ENCODE measurements at regions not wholly inside any gene's neighbourhood (a gene's known extent, or its start where the extent isn't known, plus 50 kb on each side); places are given as distances from the start of the nearest gene placed in this dataset.

DNA sequence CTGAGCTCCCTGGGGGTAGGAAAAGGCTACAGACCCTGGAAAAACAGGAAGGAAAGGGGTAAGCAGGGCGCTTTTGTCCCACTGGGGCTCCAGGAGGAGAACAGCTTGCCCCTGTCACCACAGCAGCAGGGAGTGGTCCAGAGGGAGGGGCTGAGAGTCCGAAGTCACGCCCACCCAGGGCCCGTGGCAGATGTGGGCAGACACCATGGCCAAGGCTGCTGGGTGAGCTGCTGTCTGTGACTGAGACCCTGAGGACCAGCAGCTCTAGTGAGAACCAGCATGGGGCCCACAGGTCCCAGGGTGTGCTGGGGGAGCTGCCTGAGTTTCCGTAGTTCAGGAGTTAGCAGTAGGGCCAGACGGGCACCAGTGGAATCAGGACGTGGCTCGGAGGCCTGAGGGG is 162.0 kb downstream of the SPP2 start (continued):
- TF ChIP-seq, protein P1, sequence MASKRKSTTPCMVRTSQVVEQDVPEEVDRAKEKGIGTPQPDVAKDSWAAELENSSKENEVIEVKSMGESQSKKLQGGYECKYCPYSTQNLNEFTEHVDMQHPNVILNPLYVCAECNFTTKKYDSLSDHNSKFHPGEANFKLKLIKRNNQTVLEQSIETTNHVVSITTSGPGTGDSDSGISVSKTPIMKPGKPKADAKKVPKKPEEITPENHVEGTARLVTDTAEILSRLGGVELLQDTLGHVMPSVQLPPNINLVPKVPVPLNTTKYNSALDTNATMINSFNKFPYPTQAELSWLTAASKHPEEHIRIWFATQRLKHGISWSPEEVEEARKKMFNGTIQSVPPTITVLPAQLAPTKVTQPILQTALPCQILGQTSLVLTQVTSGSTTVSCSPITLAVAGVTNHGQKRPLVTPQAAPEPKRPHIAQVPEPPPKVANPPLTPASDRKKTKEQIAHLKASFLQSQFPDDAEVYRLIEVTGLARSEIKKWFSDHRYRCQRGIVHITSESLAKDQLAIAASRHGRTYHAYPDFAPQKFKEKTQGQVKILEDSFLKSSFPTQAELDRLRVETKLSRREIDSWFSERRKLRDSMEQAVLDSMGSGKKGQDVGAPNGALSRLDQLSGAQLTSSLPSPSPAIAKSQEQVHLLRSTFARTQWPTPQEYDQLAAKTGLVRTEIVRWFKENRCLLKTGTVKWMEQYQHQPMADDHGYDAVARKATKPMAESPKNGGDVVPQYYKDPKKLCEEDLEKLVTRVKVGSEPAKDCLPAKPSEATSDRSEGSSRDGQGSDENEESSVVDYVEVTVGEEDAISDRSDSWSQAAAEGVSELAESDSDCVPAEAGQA (IDR thresholded peaks at IDR 0.05; ENCODE audit: low read depth): no peak
- TF ChIP-seq, protein P1 (CRISPR knock-in tag; IDR thresholded peaks at IDR 0.05; ENCODE audit: borderline replicate concordance): no peak
- TF ChIP-seq NCOR1 (IDR thresholded peaks at IDR 0.05; ENCODE audit: borderline replicate concordance, low read length): no peak
- no peak for TF ChIP-seq ZNF446 (CRISPR knock-in tag; IDR thresholded peaks at IDR 0.05)
- TF ChIP-seq ZNF33A (CRISPR knock-in tag; IDR thresholded peaks at IDR 0.05; ENCODE audit: borderline replicate concordance): no peak
- no peak for TF ChIP-seq ZNF883 (CRISPR knock-in tag; IDR thresholded peaks at IDR 0.05; ENCODE audit: not compliant biosample characterization)

DNA sequence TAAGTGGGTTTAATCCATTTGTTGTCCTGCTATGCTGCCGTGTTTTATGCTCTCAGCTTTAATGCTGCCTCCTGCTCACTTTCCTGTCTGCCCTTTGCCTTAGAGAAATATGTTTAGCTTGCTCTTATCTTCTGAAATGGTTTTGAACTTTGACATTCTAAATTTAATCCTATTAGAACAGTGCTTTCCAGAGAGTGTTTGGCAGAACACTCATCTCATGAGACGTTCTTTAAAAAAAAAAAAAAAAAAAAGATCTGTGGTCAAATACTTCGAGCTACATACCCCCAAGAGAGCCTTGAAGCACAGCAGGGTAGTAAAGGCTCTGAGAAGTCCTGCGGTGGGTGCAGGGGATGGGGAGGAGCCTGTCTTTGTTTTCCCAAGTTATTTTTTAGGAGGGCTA is 161.3 kb downstream of the SPP2 start:
- no peaks in the 10 kb centered on the region for H4K20me1 ChIP-seq (ENCODE audit: insufficient read depth, low read length)
- ChIA-PET CTCF (ENCODE audit: low intra/inter-chr PET ratio, low total read pairs) (no interaction called here), POLR2A (no interaction called here)
- H3K4me2 ChIP-seq (ENCODE audit: low read depth, low read length): no peak overlapping the region
- H3K27me3 ChIP-seq (ENCODE audit: control insufficient read depth in 1 of 2, insufficient read depth in 2 of 2, low read length in 2 of 2): 0 out of 5 replicates have a peak, but pooled peaks cover 0 to 10% of the 10 kb centered on the region in 2 experiments
- FAIRE-seq: no peak
- ATAC-seq: no peak; the same call in 2 of the 3 replicates
- no peak for TF ChIP-seq ZNF441 (CRISPR knock-in tag; IDR thresholded peaks at IDR 0.05; ENCODE audit: borderline replicate concordance)
- no peak for TF ChIP-seq ZNF7 (CRISPR knock-in tag; IDR thresholded peaks at IDR 0.05)
- TF ChIP-seq CENPX (CRISPR knock-in tag; IDR thresholded peaks at IDR 0.05): no peak
- TF ChIP-seq ZNF839 (CRISPR knock-in tag; IDR thresholded peaks at IDR 0.05; ENCODE audit: borderline replicate concordance): no peak
- 0 out of 2 replicates have a peak, but pooled peaks have one; percentile 38 for TF ChIP-seq PPARG (CRISPR knock-in tag; conservative IDR thresholded peaks at IDR 0.05)
- intact Hi-C loops (cut with micrococcal nuclease; ENCODE audit: unreplicated experiment) (no loop called here), in situ Hi-C loops (cut with HindIII; ENCODE audit: extremely low pct_ligation_motif_present, low pct_unique_long_range_greater_than_20kb) (no loop called here)
- no peak overlapping the region for H3K27ac ChIP-seq (ENCODE audit: extremely low read length, insufficient read depth, low read length)
- no peaks in the 10 kb centered on the region for H3K36me3 ChIP-seq (replicated peaks in 1 of 2; ENCODE audit: control insufficient read depth in 1 of 2, insufficient read depth in 2 of 2, low read length in 2 of 2)
- H3K79me2 ChIP-seq (ENCODE audit: insufficient read depth, low read length): no peaks in the 10 kb centered on the region
- no peak overlapping the region for H2AFZ ChIP-seq (ENCODE audit: low read length)
- H3K9ac ChIP-seq (ENCODE audit: insufficient read depth, low read depth, low read length): no peak overlapping the region
- no peak for DNase-seq (ENCODE audit: low spot score)
- no peak overlapping the region for H3K4me3 ChIP-seq (replicated peaks in 1 of 3; ENCODE audit: insufficient read depth in 1 of 3, low read depth in 2 of 3, low read length in 3 of 3)
- 0 out of 2 replicates have a peak, but pooled peaks cover 5% of the 10 kb centered on the region for H3K4me1 ChIP-seq (ENCODE audit: insufficient read depth, low read length)
- WGBS (ENCODE audit: low lambda C conversion rate): 13% methylated on average over 4 of the region's 4 CpGs
- no TSS peak for BruUV-seq (replicated peaks)
- H3K9me3 ChIP-seq (ENCODE audit: low read length): no peaks in the 10 kb centered on the region

Measured in HepG2 (cell line).